HEK293 (cell line): ENCODE measurements at regions not wholly inside any gene's neighbourhood (a gene's known extent, or its start where the extent isn't known, plus 50 kb on each side); places are given as distances from the start of the nearest gene placed in this dataset.

Source experiments
- ZNF311 ChIP-seq: fragments of 450-650 bp; formaldehyde crosslinking; IDR thresholded peaks from 2 replicates; pipeline ENCODE4 v1.5.1; 2017; ENCODE audit warnings: missing biosample characterization, missing genetic modification characterization, borderline replicate concordance
- TF ChIP-seq, protein P1 (sequence below): fragments of 450-650 bp; formaldehyde crosslinking; IDR thresholded peaks from 2 replicates; pipeline ENCODE4 v1.5.1; 2016; ENCODE audit warnings: missing biosample characterization, missing genetic modification characterization
- TF ChIP-seq, protein P2 (sequence below): sonication (generic); formaldehyde crosslinking; IDR thresholded peaks from 2 replicates; pipeline ENCODE4 v1.8.1; 2022; ENCODE audit warnings: mild to moderate bottlenecking, moderate library complexity, missing genetic modification reagents

DNA sequence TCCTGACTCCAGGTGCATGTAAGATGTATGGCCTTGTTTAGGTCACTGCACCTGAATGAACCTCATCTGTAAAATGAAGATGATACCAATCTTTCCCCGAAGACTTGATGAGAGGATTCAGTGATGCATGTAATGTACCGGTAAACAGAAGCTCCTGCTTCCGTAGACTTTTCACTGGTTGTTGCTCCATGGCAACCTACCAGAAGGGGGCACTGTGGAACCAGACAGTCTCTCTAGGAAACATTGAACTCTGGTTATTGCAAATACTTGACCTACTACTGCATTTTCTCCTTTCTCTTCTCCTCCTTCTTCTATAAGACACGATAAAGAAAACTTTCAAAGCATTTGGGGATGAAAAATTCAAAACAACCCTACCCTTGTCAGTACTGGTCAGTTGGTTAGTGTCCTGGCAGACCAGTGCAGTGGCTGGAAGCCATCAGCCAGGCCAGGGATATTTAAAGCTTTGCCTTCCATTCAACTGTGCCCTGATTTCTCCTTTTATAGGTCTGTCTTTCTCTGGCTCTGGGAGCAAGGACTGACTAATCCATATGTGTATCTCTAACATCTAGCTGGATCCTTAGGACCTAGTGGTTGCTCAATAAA lies 667.4 kb upstream of the SALL1 start:
- no peak for TF ChIP-seq ZNF311
- TF ChIP-seq, protein P1, sequence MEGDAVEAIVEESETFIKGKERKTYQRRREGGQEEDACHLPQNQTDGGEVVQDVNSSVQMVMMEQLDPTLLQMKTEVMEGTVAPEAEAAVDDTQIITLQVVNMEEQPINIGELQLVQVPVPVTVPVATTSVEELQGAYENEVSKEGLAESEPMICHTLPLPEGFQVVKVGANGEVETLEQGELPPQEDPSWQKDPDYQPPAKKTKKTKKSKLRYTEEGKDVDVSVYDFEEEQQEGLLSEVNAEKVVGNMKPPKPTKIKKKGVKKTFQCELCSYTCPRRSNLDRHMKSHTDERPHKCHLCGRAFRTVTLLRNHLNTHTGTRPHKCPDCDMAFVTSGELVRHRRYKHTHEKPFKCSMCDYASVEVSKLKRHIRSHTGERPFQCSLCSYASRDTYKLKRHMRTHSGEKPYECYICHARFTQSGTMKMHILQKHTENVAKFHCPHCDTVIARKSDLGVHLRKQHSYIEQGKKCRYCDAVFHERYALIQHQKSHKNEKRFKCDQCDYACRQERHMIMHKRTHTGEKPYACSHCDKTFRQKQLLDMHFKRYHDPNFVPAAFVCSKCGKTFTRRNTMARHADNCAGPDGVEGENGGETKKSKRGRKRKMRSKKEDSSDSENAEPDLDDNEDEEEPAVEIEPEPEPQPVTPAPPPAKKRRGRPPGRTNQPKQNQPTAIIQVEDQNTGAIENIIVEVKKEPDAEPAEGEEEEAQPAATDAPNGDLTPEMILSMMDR, result peak; percentile 27; the same call in 1 of the 2 replicates
- TF ChIP-seq, protein P2, sequence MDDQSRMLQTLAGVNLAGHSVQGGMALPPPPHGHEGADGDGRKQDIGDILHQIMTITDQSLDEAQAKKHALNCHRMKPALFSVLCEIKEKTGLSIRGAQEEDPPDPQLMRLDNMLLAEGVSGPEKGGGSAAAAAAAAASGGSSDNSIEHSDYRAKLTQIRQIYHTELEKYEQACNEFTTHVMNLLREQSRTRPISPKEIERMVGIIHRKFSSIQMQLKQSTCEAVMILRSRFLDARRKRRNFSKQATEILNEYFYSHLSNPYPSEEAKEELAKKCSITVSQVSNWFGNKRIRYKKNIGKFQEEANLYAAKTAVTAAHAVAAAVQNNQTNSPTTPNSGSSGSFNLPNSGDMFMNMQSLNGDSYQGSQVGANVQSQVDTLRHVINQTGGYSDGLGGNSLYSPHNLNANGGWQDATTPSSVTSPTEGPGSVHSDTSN, result no peak
